ENCODE measurements at regions not wholly inside any gene's neighbourhood (a gene's known extent, or its start where the extent isn't known, plus 50 kb on each side); places are given as distances from the start of the nearest gene placed in this dataset.
A peak's percentile ranks its signal among the peaks of the same experiment; 100 is the strongest.

- DNase-seq (ENCODE audit: low read depth in 2 of 2): no peak
These were observed 268.3 kb downstream of the TMA16 start for GRCh38 chr4:163762741-163763140.

DNA sequence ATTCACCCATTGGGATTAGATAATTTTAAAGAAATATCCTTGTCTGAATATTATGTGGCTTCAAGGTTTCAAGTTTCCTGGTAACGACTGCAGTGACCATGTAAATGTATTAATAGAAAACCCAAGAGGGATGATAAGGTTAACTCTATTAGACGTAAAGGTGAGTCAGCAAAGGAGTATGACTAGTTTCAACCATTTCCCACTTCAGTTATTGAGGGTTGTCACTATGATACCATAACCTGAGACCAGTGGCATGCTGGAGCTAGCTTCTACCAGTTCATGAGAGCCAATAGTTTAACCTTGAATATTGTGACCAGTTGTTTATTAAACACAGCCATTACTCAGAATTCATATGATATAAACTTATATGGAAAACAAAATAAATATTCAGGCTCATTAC is 270.1 kb downstream of the TMA16 start:
- no peak for DNase-seq (ENCODE audit: low read depth in 2 of 2)

DNA sequence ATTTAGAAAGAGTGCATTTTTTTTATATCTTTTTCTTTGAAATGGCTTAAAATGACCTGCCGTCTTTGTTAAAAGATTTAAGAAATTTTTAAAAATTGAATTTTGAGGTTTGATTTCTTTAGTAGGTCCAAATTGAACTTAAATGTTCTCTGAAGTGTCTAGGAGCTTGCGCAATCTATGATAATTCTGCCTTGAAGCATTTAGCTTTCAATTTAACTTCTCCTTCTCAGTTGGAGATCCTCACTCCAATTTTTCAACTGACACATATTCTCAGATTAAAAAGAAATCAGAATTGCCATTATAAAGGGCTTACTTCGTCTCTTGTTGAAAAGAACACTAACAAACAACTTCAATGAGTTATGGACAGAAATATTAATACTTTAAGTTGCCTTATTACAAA is 273.5 kb downstream of the TMA16 start:
- DNase-seq (ENCODE audit: low read depth in 2 of 2): no peak

GRCh38 chr4:163772238-163772637 is 277.7 kb downstream of the TMA16 start:
- no peak for DNase-seq (ENCODE audit: low read depth in 2 of 2)

DNA sequence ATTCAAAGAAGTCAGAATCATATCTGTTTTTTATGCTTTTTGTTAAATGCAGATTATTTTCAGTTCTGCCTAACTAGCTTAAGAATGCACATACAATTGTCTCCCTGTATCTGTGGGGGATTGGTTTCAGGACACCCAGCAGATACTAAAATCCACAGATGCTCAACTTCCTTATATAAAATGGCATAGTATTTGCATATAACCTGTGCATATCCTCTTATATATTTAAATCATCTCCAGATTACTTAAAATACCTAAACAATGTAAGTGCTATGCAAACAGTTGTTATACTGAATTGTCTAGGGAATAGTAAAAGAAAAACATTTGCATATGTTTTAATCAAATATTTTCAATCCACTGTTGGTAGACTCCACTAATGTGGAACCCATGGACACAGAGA is 279.4 kb downstream of the TMA16 start:
- no peak for DNase-seq (ENCODE audit: low read depth in 2 of 2)

DNA sequence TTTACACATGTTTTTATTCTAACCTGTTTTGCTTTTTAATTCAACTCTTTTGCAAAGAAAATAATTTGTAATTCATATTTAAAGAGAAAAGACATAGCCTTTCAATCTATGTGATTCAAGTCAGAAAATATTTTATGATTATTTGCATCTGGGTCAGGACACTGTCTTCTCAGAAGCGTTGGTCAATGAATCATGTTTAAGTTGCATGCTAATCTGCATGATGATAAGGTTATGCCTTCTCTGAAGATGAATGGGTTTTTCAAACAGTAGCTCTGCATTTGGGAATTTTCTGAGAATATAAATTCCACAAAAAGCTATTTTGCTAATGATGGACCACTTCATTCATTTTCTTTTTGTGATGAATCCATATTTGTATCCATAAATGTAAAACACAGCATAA is 282.5 kb downstream of the TMA16 start:
- no peak for DNase-seq (ENCODE audit: low read depth in 2 of 2)

- no peak for DNase-seq (ENCODE audit: low read depth in 2 of 2)
These were observed 287.2 kb downstream of the TMA16 start for GRCh38 chr4:163781726-163782125.

DNA sequence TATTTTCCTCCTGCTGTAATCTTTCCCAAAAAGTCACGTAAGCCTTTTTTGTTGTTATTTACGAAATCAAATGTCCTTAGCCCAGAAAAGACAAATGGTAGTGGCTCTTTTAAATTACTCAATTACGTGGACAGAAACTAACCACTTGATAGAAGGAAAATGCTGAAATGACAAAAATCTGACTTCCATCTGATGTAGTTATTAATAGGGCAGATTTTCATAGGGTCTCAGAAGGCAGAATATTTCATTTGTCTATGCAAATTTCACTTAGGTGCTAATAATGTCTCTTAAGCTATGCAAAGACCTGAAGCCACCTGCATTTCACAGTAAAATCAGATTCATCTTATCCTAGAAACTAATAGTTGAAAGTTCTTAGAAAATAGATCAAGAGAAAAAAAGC is 295.7 kb downstream of the TMA16 start:
- no peak for DNase-seq (ENCODE audit: low read depth in 2 of 2)

DNA sequence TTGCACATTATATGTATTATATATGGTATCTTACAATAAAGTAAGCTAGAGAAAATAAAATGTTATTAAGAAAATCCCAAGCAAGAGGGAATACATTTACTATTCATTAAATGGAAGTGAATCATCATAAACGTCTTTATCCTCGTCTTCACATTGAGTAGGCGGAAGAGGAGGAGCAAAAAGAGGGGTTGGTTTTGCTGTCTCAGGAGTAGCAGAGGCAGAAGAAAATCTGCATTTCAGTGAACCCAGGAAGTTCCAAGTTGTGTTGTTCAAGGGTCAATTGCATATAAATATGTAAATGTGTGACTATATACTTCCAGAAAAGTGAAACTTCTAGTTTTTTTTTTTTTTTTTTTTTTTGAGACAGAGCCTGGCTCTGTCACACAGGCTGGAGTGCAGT is 301.4 kb downstream of the TMA16 start:
- no peak for DNase-seq (ENCODE audit: low read depth in 2 of 2)

GRCh38 chr4:163804001-163804400 is 309.5 kb downstream of the TMA16 start:
- no peak for DNase-seq (ENCODE audit: low read depth in 2 of 2)

GRCh38 chr4:163806653-163807052 is 312.2 kb downstream of the TMA16 start:
- DNase-seq (ENCODE audit: low read depth in 2 of 2): no peak

DNA sequence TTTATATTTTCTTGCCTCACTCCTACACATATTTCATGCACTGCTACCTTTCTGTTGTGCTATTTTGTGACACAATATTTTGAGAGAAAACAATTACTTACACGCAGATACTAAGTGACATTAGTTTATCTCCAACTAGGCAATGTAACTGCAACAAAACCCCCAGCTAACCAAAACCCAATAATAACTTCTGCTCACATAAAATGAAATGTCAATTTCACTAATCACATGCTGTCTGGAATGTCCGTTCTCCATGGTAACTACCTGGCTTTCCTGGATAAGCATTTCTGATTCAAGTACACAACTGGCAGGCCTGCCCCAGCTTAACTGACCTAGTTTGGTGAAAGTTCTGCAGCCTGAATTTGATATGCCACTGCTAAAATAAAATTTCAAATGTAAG is 313.5 kb downstream of the TMA16 start:
- peak in 1 of 2 donors; percentile 25 for DNase-seq (ENCODE audit: low read depth in 2 of 2)

GRCh38 chr4:163810755-163811154 is 316.3 kb downstream of the TMA16 start:
- no peak for DNase-seq (ENCODE audit: low read depth in 2 of 2)

GRCh38 chr4:163815776-163816175 is 321.3 kb downstream of the TMA16 start:
- DNase-seq (ENCODE audit: low read depth in 2 of 2): no peak

DNA sequence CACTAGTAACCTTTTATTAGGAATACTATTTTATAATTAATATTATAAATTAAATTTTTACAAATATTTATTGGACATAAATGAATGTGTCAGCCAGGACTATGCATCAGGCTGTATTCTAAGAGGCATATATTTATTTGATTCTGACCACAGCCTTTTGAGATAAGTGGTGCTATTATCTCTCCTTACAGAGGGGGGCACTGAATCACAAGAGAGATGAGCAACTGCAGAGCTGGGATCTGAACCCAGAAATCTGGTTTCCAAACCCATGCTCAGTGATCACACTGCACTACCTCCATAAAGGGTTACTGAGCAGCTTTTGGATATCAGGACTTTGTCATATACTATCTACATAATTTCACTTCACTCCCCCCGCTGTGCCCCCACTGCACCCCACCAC is 322.0 kb downstream of the TMA16 start:
- DNase-seq (ENCODE audit: low read depth in 2 of 2): no peak

GRCh38 chr4:163818673-163819072 is 324.2 kb downstream of the TMA16 start:
- DNase-seq (ENCODE audit: low read depth in 2 of 2): no peak

GRCh38 chr4:163833669-163834068 is 339.2 kb downstream of the TMA16 start:
- no peak for DNase-seq (ENCODE audit: low read depth in 2 of 2)

GRCh38 chr4:163846008-163846407 is 351.5 kb downstream of the TMA16 start:
- no peak for DNase-seq (ENCODE audit: low read depth in 2 of 2)

DNA sequence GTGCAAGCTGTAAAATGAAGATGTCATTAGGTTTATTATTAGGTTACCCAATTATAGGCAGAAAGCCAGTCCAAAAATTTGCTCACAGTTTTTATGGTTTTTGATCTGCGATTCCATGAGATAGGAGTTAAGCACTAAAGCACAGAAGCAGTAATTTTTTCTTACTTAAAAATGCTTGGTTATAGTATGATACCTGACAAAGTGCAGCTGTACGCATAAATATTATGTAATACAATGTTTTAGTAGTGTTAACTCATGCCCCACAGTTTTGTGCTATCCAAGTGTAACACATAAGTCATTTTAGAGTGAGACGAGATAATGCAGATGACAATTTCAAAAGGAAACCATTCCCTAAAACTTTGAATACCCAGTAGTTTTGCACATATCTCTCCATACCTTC is 357.8 kb downstream of the TMA16 start:
- DNase-seq (ENCODE audit: low read depth in 2 of 2): no peak

GRCh38 chr4:163857903-163858302 is 363.4 kb downstream of the TMA16 start:
- no peak for DNase-seq (ENCODE audit: low read depth in 2 of 2)

GRCh38 chr4:163858515-163858914 is 364.0 kb downstream of the TMA16 start:
- DNase-seq (ENCODE audit: low read depth in 2 of 2): no peak

DNA sequence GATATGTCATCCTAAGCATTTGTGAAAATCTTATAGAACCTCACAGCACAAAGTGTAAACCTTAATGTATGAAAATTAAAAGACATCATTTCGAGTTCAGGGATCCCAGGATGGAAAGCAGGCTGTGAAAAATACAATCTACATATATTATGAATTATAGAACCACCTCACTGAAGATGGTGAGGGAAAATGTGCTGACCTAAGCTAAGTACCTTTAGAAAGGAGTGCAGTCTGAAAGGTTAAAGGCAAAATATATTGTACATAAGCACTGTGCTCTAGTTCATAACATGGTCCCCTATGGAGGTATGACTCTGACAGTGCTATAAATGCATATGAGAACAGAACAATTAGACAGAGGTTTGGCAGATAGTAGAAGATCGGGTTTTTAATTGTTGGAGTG is 368.6 kb downstream of the TMA16 start:
- no peak for DNase-seq (ENCODE audit: low read depth in 2 of 2)

DNA sequence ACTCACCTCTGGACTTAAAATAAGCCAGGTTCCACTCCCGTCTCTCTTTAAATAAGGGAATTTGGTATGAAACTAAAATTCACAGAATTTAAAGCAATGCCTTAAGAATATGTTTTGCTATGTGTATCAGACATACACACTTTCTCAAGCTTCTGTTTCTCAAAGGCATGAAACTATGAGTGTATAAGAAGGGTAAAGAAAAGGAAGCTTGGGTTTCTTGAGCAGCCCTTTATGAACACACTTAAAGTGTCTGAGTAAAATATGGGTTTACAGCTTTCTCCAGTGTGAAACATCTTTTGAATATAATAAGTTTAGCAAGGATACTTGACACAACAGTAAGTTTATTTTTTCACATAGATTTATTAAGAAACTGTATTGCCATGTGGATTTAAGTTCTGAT is 370.5 kb downstream of the TMA16 start:
- DNase-seq (ENCODE audit: low read depth in 2 of 2): no peak

GRCh38 chr4:163866728-163867315 is 372.3 kb downstream of the TMA16 start:
- DNase-seq (ENCODE audit: low read depth in 2 of 2): no peak

All from lung microvascular endothelial cell (primary cell).